Epithelial cell of proximal tubule (primary cell): ENCODE measurements at regions not wholly inside any gene's neighbourhood (a gene's known extent, or its start where the extent isn't known, plus 50 kb on each side); places are given as distances from the start of the nearest gene placed in this dataset.

Experiments
- DNase-seq: peaks from one replicate; pipeline ENCODE4 v3.0.0-alpha.2; 2011; ENCODE audit warnings: low read depth
- H3K4me3 ChIP-seq: 2 replicates; pipeline ENCODE4 v1.5.1; 2011; ENCODE audit warnings: low read depth, mild to moderate bottlenecking, low read length
- TF ChIP-seq, protein P1 (sequence below): conservative IDR thresholded peaks from 2 replicates; pipeline ENCODE4 v1.5.1; 2012; ENCODE audit warnings: low read depth, mild to moderate bottlenecking, low read length

GRCh38 chr17:69620363-69620762 is 205.9 kb downstream of the MAP2K6 start:
- no peak overlapping the region for H3K4me3 ChIP-seq
- TF ChIP-seq, protein P1, sequence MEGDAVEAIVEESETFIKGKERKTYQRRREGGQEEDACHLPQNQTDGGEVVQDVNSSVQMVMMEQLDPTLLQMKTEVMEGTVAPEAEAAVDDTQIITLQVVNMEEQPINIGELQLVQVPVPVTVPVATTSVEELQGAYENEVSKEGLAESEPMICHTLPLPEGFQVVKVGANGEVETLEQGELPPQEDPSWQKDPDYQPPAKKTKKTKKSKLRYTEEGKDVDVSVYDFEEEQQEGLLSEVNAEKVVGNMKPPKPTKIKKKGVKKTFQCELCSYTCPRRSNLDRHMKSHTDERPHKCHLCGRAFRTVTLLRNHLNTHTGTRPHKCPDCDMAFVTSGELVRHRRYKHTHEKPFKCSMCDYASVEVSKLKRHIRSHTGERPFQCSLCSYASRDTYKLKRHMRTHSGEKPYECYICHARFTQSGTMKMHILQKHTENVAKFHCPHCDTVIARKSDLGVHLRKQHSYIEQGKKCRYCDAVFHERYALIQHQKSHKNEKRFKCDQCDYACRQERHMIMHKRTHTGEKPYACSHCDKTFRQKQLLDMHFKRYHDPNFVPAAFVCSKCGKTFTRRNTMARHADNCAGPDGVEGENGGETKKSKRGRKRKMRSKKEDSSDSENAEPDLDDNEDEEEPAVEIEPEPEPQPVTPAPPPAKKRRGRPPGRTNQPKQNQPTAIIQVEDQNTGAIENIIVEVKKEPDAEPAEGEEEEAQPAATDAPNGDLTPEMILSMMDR, result no peak
- DNase-seq, result no peak

DNA sequence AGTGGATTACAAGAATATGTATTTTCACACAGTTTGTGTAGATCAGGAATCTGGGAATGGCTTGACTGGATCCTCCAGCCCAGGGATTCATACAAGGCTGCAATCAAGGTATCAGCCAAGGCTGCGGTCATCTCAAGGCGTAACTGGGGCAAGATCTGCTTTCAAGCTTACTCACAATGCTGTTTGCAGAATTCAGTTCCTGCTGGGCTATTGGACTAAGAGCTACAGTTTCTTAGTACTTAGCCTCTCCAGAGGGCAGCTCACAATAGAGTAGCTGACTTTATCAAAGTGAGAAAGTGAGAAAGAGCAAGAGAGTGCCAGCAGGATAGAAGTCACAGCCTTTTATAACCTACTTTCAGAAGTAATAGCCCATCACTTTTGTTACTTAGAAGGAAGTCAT is 211.0 kb downstream of the MAP2K6 start:
- DNase-seq, result no peak
- no peak overlapping the region for H3K4me3 ChIP-seq
- TF ChIP-seq, protein P1, result no peak

DNA sequence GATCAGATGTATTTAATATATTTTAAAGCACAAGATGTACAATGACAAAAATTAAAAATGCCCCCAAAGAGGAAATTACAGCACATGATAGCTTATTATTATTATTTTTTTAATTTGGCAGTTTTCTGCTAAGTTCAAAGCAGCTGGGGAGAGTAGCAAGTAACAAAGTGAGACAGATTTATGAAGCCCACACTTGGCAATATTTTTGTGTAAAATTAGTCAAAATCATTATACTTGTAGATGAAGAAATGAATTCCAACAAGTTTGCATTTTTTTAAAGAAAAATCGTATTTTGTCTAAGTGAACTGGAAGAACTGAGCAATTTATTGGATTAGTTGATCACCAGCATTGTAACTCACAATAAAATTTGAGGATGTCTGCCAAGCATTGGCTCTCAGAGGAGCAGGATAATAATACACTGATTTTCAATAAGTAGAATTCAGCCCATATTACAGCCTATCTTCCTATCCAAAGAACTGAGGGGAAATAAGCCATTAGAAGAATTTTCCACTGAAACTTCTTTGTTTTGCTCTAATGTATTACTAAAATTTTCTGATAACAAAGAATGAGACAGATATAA is 215.6 kb downstream of the MAP2K6 start:
- TF ChIP-seq, protein P1, result no peak
- DNase-seq, result no peak
- no peak overlapping the region for H3K4me3 ChIP-seq

GRCh38 chr17:69634844-69635243 is 220.3 kb downstream of the MAP2K6 start:
- no peak overlapping the region for H3K4me3 ChIP-seq
- DNase-seq, result no peak
- TF ChIP-seq, protein P1, result no peak

GRCh38 chr17:69637446-69638156 is 223.1 kb downstream of the MAP2K6 start:
- DNase-seq, result no peak
- TF ChIP-seq, protein P1, result no peak
- no peak overlapping the region for H3K4me3 ChIP-seq

DNA sequence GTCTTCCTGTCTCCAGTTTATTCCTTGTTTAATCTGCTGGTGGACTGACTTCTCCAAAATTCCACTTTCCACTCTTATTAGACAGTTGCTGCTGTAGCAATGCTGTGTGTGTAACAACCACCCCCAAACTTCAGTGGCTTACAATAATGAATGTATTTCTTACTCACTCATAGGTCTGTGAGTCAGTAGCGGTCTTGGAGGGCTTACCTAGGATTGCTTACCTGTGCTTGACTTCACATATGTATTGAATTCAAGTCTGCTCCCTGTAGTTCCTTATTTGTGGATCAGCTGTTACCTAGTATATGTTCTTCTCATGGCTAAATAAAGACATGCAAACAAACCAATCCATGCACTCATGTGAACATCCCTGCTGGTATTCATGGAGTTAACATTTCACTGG is 224.6 kb downstream of the MAP2K6 start:
- no peak overlapping the region for H3K4me3 ChIP-seq
- no peak for DNase-seq
- TF ChIP-seq, protein P1, result no peak

DNA sequence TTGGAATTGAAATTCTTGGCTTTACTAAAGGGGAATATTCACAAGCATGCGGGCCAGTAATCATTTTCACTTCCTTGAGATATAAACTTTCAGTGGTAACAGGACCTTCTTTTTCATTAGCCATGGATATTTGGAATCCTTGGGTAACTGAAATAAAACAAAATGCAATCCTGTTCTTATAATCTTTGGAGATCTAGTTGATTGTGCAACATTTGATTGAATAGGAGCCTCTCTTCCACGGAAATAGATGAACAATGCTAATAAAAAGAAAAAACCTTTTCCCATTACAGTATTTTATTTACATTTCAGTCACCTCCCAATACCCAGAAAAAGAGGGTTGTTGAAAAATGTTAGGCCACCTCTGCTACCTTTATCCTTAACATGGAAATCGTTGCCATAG is 225.6 kb downstream of the MAP2K6 start:
- H3K4me3 ChIP-seq, result no peak overlapping the region
- DNase-seq, result no peak
- TF ChIP-seq, protein P1, result no peak
